Naive thymus-derived CD4-positive, alpha-beta T cell (primary cell): ENCODE measurements at regions not wholly inside any gene's neighbourhood (a gene's known extent, or its start where the extent isn't known, plus 50 kb on each side); places are given as distances from the start of the nearest gene placed in this dataset.

Experiments
- ATAC-seq: fragments of 150-1000 bp; cut with Tn5 transposase; 2 replicates; pipeline ENCODE4 v1.10.0; 2021; ENCODE audit warnings: mild to moderate bottlenecking, moderate library complexity
- CTCF ChIA-PET: fragments of 350-600 bp; sonication (Branson Sonifier 250); formaldehyde crosslinking; loops from one replicate; lab custom pipeline; 2021; ENCODE audit warnings: antibody characterized with exemption; lab: Charles Lee
- POLR2A ChIA-PET: fragments of 350-600 bp; sonication (Branson Sonifier 250); formaldehyde crosslinking; loops from one replicate; lab custom pipeline; 2021; ENCODE audit warnings: antibody characterized with exemption, inconsistent platforms; lab: Charles Lee
- DNase-seq, 9 donors: peaks; one replicate each; pipeline versions ENCODE4 v3.0.0 to v3.0.0-alpha.2; 2020 to 2022; ENCODE audit warnings: mixed read lengths in 1 of 9
- H3K27ac ChIP-seq: one replicate; pipeline ENCODE4 v1.7.0; 2013; ENCODE audit warnings: mild to moderate bottlenecking, low read depth, low read length, moderate library complexity
- H3K27me3 ChIP-seq, 2 donors: one replicate each; pipeline ENCODE4 v1.7.0; 2013; ENCODE audit warnings: low read length in 2 of 2, mild to moderate bottlenecking in 2 of 2, moderate library complexity in 2 of 2; ENCODE audit not compliant: control insufficient read depth in 2 of 2, insufficient read depth in 2 of 2
- H3K36me3 ChIP-seq, 3 experiments: 1 replicate in 2 of 3; 2 replicates in 1 of 3; pipeline ENCODE4 v1.7.0; 2013; ENCODE audit warnings: low read length in 3 of 3, mild to moderate bottlenecking in 3 of 3, moderate library complexity in 1 of 3; ENCODE audit not compliant: insufficient read depth in 3 of 3, control insufficient read depth in 2 of 3
- H3K4me1 ChIP-seq, 2 donors: one replicate each; pipeline ENCODE4 v1.7.0; 2013; ENCODE audit warnings: low read length in 2 of 2, mild to moderate bottlenecking in 2 of 2, moderate library complexity in 1 of 2; ENCODE audit not compliant: control insufficient read depth in 2 of 2, insufficient read depth in 2 of 2
- H3K4me3 ChIP-seq: 2 replicates; pipeline ENCODE4 v1.7.0; 2013; ENCODE audit warnings: mild to moderate bottlenecking, low read length
- H3K9me3 ChIP-seq, 3 experiments: 1 replicate in 2 of 3; 2 replicates in 1 of 3; pipeline ENCODE4 v1.7.0; 2013; ENCODE audit warnings: low read length in 3 of 3; ENCODE audit not compliant: control insufficient read depth in 2 of 3
- H3K27ac Mint-ChIP-seq, 9 donors: one replicate each; pipeline ENCODE4 v1.8.0; 2020 to 2022; ENCODE audit warnings: mixed read lengths in 9 of 9, mild to moderate bottlenecking in 8 of 9, moderate library complexity in 5 of 9, inconsistent platforms in 2 of 9
- H3K27me3 Mint-ChIP-seq, 5 donors: one replicate each; pipeline ENCODE4 v1.8.0; 2021 to 2022; ENCODE audit warnings: mixed read lengths in 5 of 5, mild to moderate bottlenecking in 1 of 5
- H3K36me3 Mint-ChIP-seq, 5 donors: one replicate each; pipeline ENCODE4 v1.8.0; 2020 to 2022; ENCODE audit warnings: mixed read lengths in 5 of 5, mild to moderate bottlenecking in 3 of 5, inconsistent platforms in 1 of 5
- H3K4me1 Mint-ChIP-seq, 7 donors: one replicate each; pipeline ENCODE4 v1.8.0; 2020 to 2022; ENCODE audit warnings: mixed read lengths in 7 of 7, mild to moderate bottlenecking in 3 of 7, inconsistent platforms in 1 of 7
- H3K4me3 Mint-ChIP-seq, 10 donors: one replicate each; pipeline ENCODE4 v1.8.0; 2020 to 2022; ENCODE audit warnings: mild to moderate bottlenecking in 10 of 10, mixed read lengths in 10 of 10, moderate library complexity in 6 of 10, inconsistent platforms in 2 of 10
- H3K9me3 Mint-ChIP-seq, 11 donors: one replicate each; pipeline ENCODE4 v1.8.0; 2020 to 2022; ENCODE audit warnings: mixed read lengths in 11 of 11, mild to moderate bottlenecking in 4 of 11, inconsistent platforms in 1 of 11, moderate library complexity in 1 of 11
- intact Hi-C, 2 donors: fragments of 100-400 bp; cut with micrococcal nuclease; formaldehyde crosslinking; loops; one replicate each; pipeline ENCODE4 v1.15.1; 2023

DNA sequence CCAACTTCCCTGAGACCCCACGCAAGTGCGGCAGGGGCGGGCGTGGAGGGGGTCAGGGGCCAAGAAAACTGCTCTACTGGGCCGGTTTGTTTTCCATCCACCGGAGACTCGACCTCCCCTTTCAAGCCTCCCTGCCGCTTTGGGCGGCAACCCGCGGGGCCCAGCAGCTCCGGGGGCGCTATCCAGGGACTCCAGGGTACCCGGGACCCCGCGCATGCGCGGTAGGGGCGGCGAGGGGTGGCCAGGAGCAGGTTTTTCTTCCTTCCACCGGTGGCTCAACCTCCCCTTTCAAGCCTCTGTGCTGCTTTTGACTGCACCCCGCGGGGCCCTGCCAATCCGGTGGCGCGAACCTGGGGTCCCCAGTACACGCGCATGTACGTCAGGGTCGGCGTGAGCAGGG lies 323.5 kb downstream of the ALG10 start:
- H3K27me3 Mint-ChIP-seq: no peaks in the 10 kb centered on the region
- no peaks in the 10 kb centered on the region for H3K27me3 ChIP-seq
- ATAC-seq (no peak), DNase-seq (no peak)
- no peak overlapping the region for H3K27ac Mint-ChIP-seq
- H3K9me3 Mint-ChIP-seq: peaks cover 0 to 25% (median 0%) of the 10 kb centered on the region in 11 donors
- H3K4me3 Mint-ChIP-seq: no peak overlapping the region
- H3K36me3 Mint-ChIP-seq: peaks cover 0 to 4% (median 0%) of the 10 kb centered on the region in 5 donors
- H3K4me1 Mint-ChIP-seq: no peaks in the 10 kb centered on the region
- no peak overlapping the region for H3K27ac ChIP-seq
- ChIA-PET POLR2A (no interaction called here), CTCF (no interaction called here)
- H3K9me3 ChIP-seq: peaks cover 0 to 75% (median 0%) of the 10 kb centered on the region in 3 experiments
- intact Hi-C loops: no loop called here
- H3K36me3 ChIP-seq: no peaks in the 10 kb centered on the region
- no peaks in the 10 kb centered on the region for H3K4me1 ChIP-seq
- H3K4me3 ChIP-seq: no peak overlapping the region

- Mint-ChIP-seq H3K9me3 (peaks cover 0 to 27% (median 0%) of the 10 kb centered on the region in 11 donors), H3K27ac (no peak overlapping the region), H3K36me3 (peaks cover 0 to 10% (median 0%) of the 10 kb centered on the region in 5 donors), H3K4me1 (no peaks in the 10 kb centered on the region), H3K4me3 (no peak overlapping the region), H3K27me3 (no peaks in the 10 kb centered on the region)
- DNase-seq (no peak), ATAC-seq (no peak)
- no peaks in the 10 kb centered on the region for H3K36me3 ChIP-seq
- H3K9me3 ChIP-seq: peaks cover 0 to 78% (median 0%) of the 10 kb centered on the region in 3 experiments
- H3K4me3 ChIP-seq: no peak overlapping the region
- no peaks in the 10 kb centered on the region for H3K27me3 ChIP-seq
- CTCF ChIA-PET: no interaction called here
- H3K27ac ChIP-seq: no peak overlapping the region
- POLR2A ChIA-PET: no interaction called here
- intact Hi-C loops: no loop called here
- no peaks in the 10 kb centered on the region for H3K4me1 ChIP-seq
Measured at GRCh38 chr12:34346372-34347034, 324.2 kb downstream of the ALG10 start.

GRCh38 chr12:34347367-34347766 lies 325.1 kb downstream of the ALG10 start:
- POLR2A ChIA-PET: no interaction called here
- Mint-ChIP-seq H3K27me3 (no peaks in the 10 kb centered on the region), H3K36me3 (peaks cover 0 to 10% (median 0%) of the 10 kb centered on the region in 5 donors), H3K4me3 (no peak overlapping the region), H3K27ac (peak overlapping the region in 1 of 9 donors; percentile 33), H3K4me1 (no peaks in the 10 kb centered on the region), H3K9me3 (peaks cover 0 to 21% (median 0%) of the 10 kb centered on the region in 11 donors)
- DNase-seq (no peak), ATAC-seq (no peak)
- intact Hi-C loops: no loop called here
- CTCF ChIA-PET: no interaction called here
- no peaks in the 10 kb centered on the region for H3K36me3 ChIP-seq
- peaks cover 0 to 73% (median 0%) of the 10 kb centered on the region in 3 experiments for H3K9me3 ChIP-seq
- no peaks in the 10 kb centered on the region for H3K4me1 ChIP-seq
- no peak overlapping the region for H3K4me3 ChIP-seq
- no peak overlapping the region for H3K27ac ChIP-seq
- no peaks in the 10 kb centered on the region for H3K27me3 ChIP-seq

- peaks cover 0 to 10% (median 0%) of the 10 kb centered on the region in 5 donors for H3K36me3 Mint-ChIP-seq
- POLR2A ChIA-PET: no interaction called here
- no peak overlapping the region for H3K4me3 Mint-ChIP-seq
Measured at GRCh38 chr12:34348064-34348463, 325.8 kb downstream of the ALG10 start.

DNA sequence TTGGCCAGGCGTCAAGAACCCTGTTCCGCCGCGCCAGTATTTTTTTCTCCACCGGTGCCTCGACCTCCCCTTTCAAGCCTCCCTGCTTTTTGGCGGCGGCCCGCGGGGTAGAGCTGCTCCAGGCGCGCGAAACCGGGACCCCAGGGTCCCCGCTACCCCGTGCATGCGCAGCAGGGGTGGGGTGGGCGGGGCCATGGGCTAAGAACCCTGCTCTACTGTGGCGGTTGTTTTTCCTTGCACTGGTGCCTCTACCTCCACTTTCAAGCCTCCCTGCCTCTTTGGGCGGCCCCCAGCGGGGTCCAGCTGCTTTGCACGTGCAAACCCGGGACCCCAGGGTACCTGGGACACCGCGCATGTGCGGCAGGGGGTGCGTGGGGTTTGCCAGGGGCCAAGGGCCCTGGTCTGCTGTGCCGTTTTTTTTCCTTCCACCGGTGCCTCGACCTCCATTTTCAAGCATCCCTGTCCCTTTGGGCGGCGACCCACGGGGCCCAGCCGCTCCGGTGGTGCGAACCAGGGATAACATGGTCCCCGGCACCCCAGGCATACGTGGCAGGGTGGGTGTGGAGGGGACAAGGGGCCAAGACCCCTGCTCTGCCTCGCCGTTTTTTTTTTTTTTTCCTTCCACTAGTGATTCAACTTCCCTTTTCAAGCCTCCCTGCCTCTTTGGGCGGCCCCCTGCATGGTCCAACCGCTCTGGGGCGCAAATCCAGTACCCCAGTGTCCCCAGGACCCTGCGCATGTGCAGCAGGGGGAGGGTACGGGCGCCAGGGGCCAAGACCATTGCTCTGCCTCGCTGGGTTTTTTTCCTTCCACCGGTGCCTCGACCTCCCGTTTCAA lies 326.8 kb downstream of the ALG10 start:
- ChIA-PET POLR2A (no interaction called here), CTCF (no interaction called here)
- DNase-seq (no peak), ATAC-seq (no peak)
- Histone ChIP-seq H3K4me1 (no peaks in the 10 kb centered on the region), H3K36me3 (no peaks in the 10 kb centered on the region), H3K27ac (no peak overlapping the region), H3K9me3 (peaks cover 0 to 85% (median 0%) of the 10 kb centered on the region in 3 experiments), H3K27me3 (no peaks in the 10 kb centered on the region), H3K4me3 (no peak overlapping the region)
- intact Hi-C loops: no loop called here
- Mint-ChIP-seq H3K4me3 (no peak overlapping the region), H3K27me3 (no peaks in the 10 kb centered on the region), H3K27ac (no peak overlapping the region), H3K9me3 (peaks cover 0 to 25% (median 0%) of the 10 kb centered on the region in 11 donors), H3K4me1 (no peaks in the 10 kb centered on the region), H3K36me3 (peaks cover 0 to 10% (median 0%) of the 10 kb centered on the region in 5 donors)

More at GRCh38 chr12:34348064-34348463, 325.8 kb downstream of the ALG10 start:
- Histone ChIP-seq H3K27me3 (no peaks in the 10 kb centered on the region), H3K4me1 (no peaks in the 10 kb centered on the region), H3K4me3 (no peak overlapping the region), H3K27ac (no peak overlapping the region), H3K36me3 (no peaks in the 10 kb centered on the region), H3K9me3 (peaks cover 0 to 80% (median 0%) of the 10 kb centered on the region in 3 experiments)
- intact Hi-C loops: no loop called here
- Mint-ChIP-seq H3K27me3 (no peaks in the 10 kb centered on the region), H3K9me3 (peaks cover 0 to 24% (median 0%) of the 10 kb centered on the region in 11 donors), H3K4me1 (no peaks in the 10 kb centered on the region), H3K27ac (no peak overlapping the region)
- no peak for DNase-seq
- CTCF ChIA-PET: no interaction called here
- ATAC-seq: no peak

GRCh38 chr12:34349673-34349961 lies 327.3 kb downstream of the ALG10 start:
- ChIA-PET POLR2A (no interaction called here), CTCF (no interaction called here)
- peaks cover 0 to 81% (median 0%) of the 10 kb centered on the region in 3 experiments for H3K9me3 ChIP-seq
- no peak for DNase-seq
- Mint-ChIP-seq H3K27ac (no peak overlapping the region), H3K36me3 (peaks cover 0 to 10% (median 0%) of the 10 kb centered on the region in 5 donors), H3K4me3 (no peak overlapping the region), H3K4me1 (no peaks in the 10 kb centered on the region), H3K27me3 (no peaks in the 10 kb centered on the region), H3K9me3 (peaks cover 0 to 30% (median 0%) of the 10 kb centered on the region in 11 donors)
- no peaks in the 10 kb centered on the region for H3K4me1 ChIP-seq
- no peak overlapping the region for H3K4me3 ChIP-seq
- no peak overlapping the region for H3K27ac ChIP-seq
- no peaks in the 10 kb centered on the region for H3K27me3 ChIP-seq
- ATAC-seq: no peak
- H3K36me3 ChIP-seq: no peaks in the 10 kb centered on the region
- intact Hi-C loops: no loop called here
